Thoracic aorta (tissue), 2 donors: ENCODE measurements at regions not wholly inside any gene's neighbourhood (a gene's known extent, or its start where the extent isn't known, plus 50 kb on each side); places are given as distances from the start of the nearest gene placed in this dataset.

ENCODE experiments used
- ATAC-seq: fragments of 150-250 bp; one replicate; pipeline ENCODE4 v1.8.0; 2017; ENCODE audit warnings: low read depth; ENCODE audit not compliant: insufficient number of reproducible peaks, low FRiP score
- DNase-seq: peaks from one replicate; pipeline ENCODE4 v3.0.0-alpha.2; 2020; ENCODE audit warnings: low spot score
- H3K27ac ChIP-seq, 2 donors: fragments of 200-600 bp; sonication (generic); 1 replicate in 1 of 2; 2 replicates in 1 of 2; pipeline ENCODE4 v1.5.1; 2016; ENCODE audit warnings: mild to moderate bottlenecking in 2 of 2, moderate library complexity in 2 of 2
- H3K27me3 ChIP-seq: fragments of 200-600 bp; sonication (generic); replicated peaks from 2 replicates; pipeline ENCODE4 v1.6.0; 2016; ENCODE audit warnings: mild to moderate bottlenecking; ENCODE audit not compliant: insufficient read depth
- H3K36me3 ChIP-seq: fragments of 200-600 bp; sonication (generic); one replicate; pipeline ENCODE4 v1.5.1; 2016
- H3K4me1 ChIP-seq, 2 donors: fragments of 200-600 bp; sonication (generic); 1 replicate in 1 of 2; 2 replicates in 1 of 2; pipeline versions ENCODE4 v1.5.1 to v1.6.0; 2016; ENCODE audit warnings: low read depth in 2 of 2, mild to moderate bottlenecking in 1 of 2; ENCODE audit not compliant: control insufficient read depth in 1 of 2
- H3K4me3 ChIP-seq: fragments of 200-600 bp; sonication (generic); 2 replicates; pipeline ENCODE4 v1.5.1; 2016; ENCODE audit warnings: mild to moderate bottlenecking
- H3K9me3 ChIP-seq: fragments of 200-600 bp; sonication (generic); 2 replicates; pipeline ENCODE4 v1.5.1; 2016
- CTCF ChIP-seq: fragments of 200-600 bp; sonication (generic); IDR thresholded peaks from one replicate; pipeline ENCODE4 v1.5.1; 2019; ENCODE audit warnings: antibody characterized with exemption

DNA sequence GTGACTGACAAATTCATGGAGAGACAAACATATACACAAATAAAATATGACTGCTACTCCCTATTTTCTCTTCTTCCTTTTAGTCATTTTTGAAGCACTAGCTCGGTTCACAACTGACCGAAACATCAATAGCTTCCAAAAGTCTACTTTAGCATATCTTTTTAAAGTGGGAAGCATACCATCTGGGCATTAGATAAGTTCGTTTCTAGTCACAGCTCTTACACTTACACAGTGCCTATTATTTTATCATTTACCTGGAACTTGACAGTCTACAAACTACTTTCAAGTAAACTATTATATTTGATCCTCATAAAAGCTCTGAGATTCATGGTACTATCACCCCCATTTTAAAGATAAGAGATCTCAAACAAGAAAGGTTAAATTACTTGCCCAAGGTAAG, 458.5 kb downstream of the LMO7 start:
- ATAC-seq (no peak), DNase-seq (no peak)
- no peak overlapping the region for H3K27ac ChIP-seq
- no peaks in the 10 kb centered on the region for H3K4me1 ChIP-seq
- no peaks in the 10 kb centered on the region for H3K27me3 ChIP-seq
- no peaks in the 10 kb centered on the region for H3K9me3 ChIP-seq
- TF ChIP-seq CTCF, result no peak
- no peaks in the 10 kb centered on the region for H3K36me3 ChIP-seq
- no peak overlapping the region for H3K4me3 ChIP-seq

DNA sequence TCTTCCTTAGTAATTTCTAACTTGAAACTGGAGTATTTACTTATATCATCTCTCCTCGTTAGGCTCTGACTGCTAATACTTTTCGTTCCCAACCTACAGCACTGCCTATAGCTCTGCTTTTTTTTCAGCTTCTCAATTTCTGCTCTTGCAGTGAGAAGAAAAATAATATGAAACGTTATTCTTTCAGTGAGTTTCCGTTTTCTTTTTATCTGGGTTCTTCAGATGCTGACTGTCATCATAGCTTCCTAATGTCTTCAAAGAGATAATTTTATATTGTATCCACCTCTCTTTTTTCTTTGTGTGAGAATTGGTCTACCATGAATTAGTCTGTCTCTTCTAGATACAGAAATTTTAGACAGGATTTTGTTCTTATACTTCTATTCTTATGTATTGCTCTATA, 454.9 kb downstream of the LMO7 start:
- H3K9me3 ChIP-seq, result peaks cover 3% of the 10 kb centered on the region
- no peaks in the 10 kb centered on the region for H3K36me3 ChIP-seq
- DNase-seq, result no peak
- H3K4me3 ChIP-seq, result no peak overlapping the region
- H3K4me1 ChIP-seq, result no peaks in the 10 kb centered on the region
- no peak overlapping the region for H3K27ac ChIP-seq
- ATAC-seq, result no peak
- no peak for TF ChIP-seq CTCF
- no peaks in the 10 kb centered on the region for H3K27me3 ChIP-seq

DNA sequence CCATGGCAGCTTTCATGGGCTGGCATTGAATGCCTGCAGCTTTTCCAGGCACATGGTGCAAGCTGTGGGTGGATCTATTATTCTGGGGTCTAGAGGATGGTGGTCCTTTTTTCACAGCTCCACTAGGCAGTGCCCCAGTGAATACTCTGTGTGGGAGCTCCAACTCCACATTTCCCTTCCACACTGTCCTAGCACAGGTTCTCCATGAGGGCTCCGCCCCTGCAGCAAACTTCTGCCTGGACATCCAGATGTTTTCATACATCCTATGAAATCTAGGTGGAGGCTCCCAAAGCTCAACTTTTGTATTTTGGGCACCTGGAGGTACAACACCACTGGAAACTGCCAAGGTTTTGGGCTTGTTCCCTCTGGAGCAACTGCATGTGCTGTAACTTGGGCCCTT, 450.6 kb downstream of the LMO7 start:
- no peak for ATAC-seq

DNA sequence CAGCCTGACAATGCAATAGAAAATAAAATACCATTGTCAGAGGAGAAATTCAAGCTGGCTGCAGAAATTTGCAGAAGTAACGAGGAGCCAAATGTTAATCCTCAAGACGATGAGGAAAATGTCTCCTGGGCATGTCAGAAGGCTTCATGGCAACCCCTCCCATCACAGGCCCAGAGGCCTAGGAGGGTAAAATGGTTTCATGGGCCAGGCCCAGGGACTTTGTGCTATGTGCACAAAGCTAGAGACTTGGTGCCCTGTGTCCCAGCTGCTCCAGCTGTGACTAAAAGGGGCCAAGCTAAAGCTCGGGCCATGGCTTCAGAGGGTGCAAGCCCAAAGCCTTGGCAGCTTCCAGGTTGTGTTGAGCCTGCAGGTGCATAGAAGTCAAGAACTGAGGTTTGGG, 431.7 kb downstream of the LMO7 start:
- Histone ChIP-seq H3K9me3 (no peaks in the 10 kb centered on the region), H3K4me3 (no peak overlapping the region), H3K27ac (no peak overlapping the region), H3K4me1 (no peaks in the 10 kb centered on the region), H3K36me3 (no peaks in the 10 kb centered on the region), H3K27me3 (no peaks in the 10 kb centered on the region)
- DNase-seq (no peak), ATAC-seq (no peak)
- TF ChIP-seq CTCF, result no peak

More for the DNA sequence above, 450.6 kb downstream of the LMO7 start:
- no peak overlapping the region for H3K27ac ChIP-seq
- no peaks in the 10 kb centered on the region for H3K4me1 ChIP-seq
- no peaks in the 10 kb centered on the region for H3K27me3 ChIP-seq
- no peaks in the 10 kb centered on the region for H3K36me3 ChIP-seq
- no peak for TF ChIP-seq CTCF
- DNase-seq, result no peak
- H3K4me3 ChIP-seq, result no peak overlapping the region
- peaks cover 3% of the 10 kb centered on the region for H3K9me3 ChIP-seq

DNA sequence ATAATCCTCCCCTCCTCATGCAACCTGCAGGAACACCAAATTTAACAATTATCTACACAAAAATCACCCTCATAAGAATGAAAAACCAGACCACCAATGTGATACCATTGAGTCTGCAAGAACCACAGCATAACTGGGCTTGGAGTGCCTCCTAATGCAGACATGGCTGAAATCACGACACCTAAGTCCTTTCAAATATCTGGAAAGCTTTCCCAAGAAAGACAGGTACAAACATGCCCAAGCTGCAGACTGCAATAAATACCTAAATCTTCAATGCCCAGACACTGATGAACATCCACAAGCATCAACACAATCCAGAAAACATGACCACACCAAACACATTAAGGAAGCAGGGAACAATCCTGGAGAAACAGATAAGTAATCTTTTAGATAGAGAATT, 417.1 kb downstream of the LMO7 start:
- no peaks in the 10 kb centered on the region for H3K9me3 ChIP-seq
- H3K27me3 ChIP-seq, result no peaks in the 10 kb centered on the region
- no peak for ATAC-seq
- H3K4me1 ChIP-seq, result no peaks in the 10 kb centered on the region
- TF ChIP-seq CTCF, result no peak
- no peak for DNase-seq
- no peak overlapping the region for H3K4me3 ChIP-seq
- no peak overlapping the region for H3K27ac ChIP-seq
- no peaks in the 10 kb centered on the region for H3K36me3 ChIP-seq
